Effector CD4-positive, alpha-beta T cell (primary cell): ENCODE measurements at regions not wholly inside any gene's neighbourhood (a gene's known extent, or its start where the extent isn't known, plus 50 kb on each side); places are given as distances from the start of the nearest gene placed in this dataset.
"Not testable (repeated sequence)": the region's sequence is repeated elsewhere in the genome, so short reads cannot be mapped to it uniquely, and the experiment has no call there.

Experiments
- DNase-seq: peaks from one replicate; pipeline ENCODE4 v3.0.0-alpha.2; 2020

GRCh38 chr1:148261684-148262083 is 109.6 kb upstream of the NBPF11 start:
- DNase-seq, result not testable (repeated sequence)

- not testable (repeated sequence) for DNase-seq
These were observed 105.8 kb upstream of the NBPF11 start for GRCh38 chr1:148257886-148258285.

GRCh38 chr1:148254611-148255429 is 102.7 kb upstream of the NBPF11 start:
- DNase-seq, result not testable (repeated sequence)

- DNase-seq, result not testable (repeated sequence)
These were observed 101.7 kb upstream of the NBPF11 start for GRCh38 chr1:148253808-148254207.

GRCh38 chr1:148248798-148249197 is 96.7 kb upstream of the NBPF11 start:
- not testable (repeated sequence) for DNase-seq

- not testable (repeated sequence) for DNase-seq
These were observed 94.3 kb upstream of the NBPF11 start for GRCh38 chr1:148246258-148246861.

- not testable (repeated sequence) for DNase-seq
These were observed 93.8 kb upstream of the NBPF11 start for GRCh38 chr1:148245843-148246242.

GRCh38 chr1:148245443-148245842 is 93.4 kb upstream of the NBPF11 start:
- DNase-seq, result not testable (repeated sequence)

GRCh38 chr1:148233250-148233649 is 81.2 kb upstream of the NBPF11 start:
- not testable (repeated sequence) for DNase-seq

GRCh38 chr1:148228846-148229245 is 76.8 kb upstream of the NBPF11 start:
- DNase-seq, result not testable (repeated sequence)

- not testable (repeated sequence) for DNase-seq
These were observed 70.5 kb upstream of the NBPF11 start for GRCh38 chr1:148222399-148223159.

- not testable (repeated sequence) for DNase-seq
These were observed 69.5 kb upstream of the NBPF11 start for GRCh38 chr1:148221593-148221992.

- DNase-seq, result not testable (repeated sequence)
These were observed 67.1 kb upstream of the NBPF11 start for GRCh38 chr1:148219229-148219628.

- not testable (repeated sequence) for DNase-seq
These were observed 59.1 kb upstream of the NBPF11 start for GRCh38 chr1:148211191-148211590.

GRCh38 chr1:148210624-148211023 is 58.5 kb upstream of the NBPF11 start:
- not testable (repeated sequence) for DNase-seq

GRCh38 chr1:148210166-148210565 is 58.1 kb upstream of the NBPF11 start:
- DNase-seq, result not testable (repeated sequence)

- DNase-seq, result not testable (repeated sequence)
These were observed 49.9 kb upstream of the NBPF11 start for GRCh38 chr1:148202013-148202412.
